ENCODE measurements at regions not wholly inside any gene's neighbourhood (a gene's known extent, or its start where the extent isn't known, plus 50 kb on each side); places are given as distances from the start of the nearest gene placed in this dataset.

DNA sequence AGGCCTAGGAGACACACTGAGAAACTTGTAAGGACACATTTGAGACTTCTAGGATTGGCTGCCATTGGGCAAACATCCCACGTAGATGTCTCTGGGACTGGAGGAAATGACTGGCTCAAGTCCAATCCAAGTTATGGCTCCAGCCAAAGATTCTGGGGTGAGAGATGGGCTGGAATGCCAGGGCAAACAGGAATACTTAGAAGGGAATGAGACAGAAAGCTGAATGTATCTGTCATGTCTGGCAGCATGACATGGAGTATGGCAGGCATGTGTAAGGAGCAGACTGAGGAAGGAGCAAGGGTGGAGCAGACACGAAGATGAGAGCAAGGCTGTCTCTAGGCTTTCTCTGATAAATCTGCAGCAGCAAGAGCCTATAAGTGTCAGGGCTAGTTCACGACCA, 209.2 kb downstream of the PHLDA1 start:
- no peaks in the 10 kb centered on the region for H3K9me3 ChIP-seq (ENCODE audit: insufficient read depth, low read length)
- no peaks in the 10 kb centered on the region for H4K20me1 ChIP-seq (ENCODE audit: insufficient read depth, low read length)
- H3K4me3 ChIP-seq (ENCODE audit: low read length): no peak overlapping the region
- no peaks in the 10 kb centered on the region for H3K79me2 ChIP-seq (ENCODE audit: low read length)
- no peak overlapping the region for H3K27ac ChIP-seq (ENCODE audit: low read length)
- H3K36me3 ChIP-seq (replicated peaks; ENCODE audit: low read depth, low read length): no peaks in the 10 kb centered on the region
- H3K4me2 ChIP-seq (ENCODE audit: low read length): no peak overlapping the region
- peaks cover 3% of the 10 kb centered on the region; the same call in 1 of the 2 replicates for H3K4me1 ChIP-seq (ENCODE audit: low read length)
- 0 out of 2 replicates have a peak, but pooled peaks cover 4% of the 10 kb centered on the region for H3K27me3 ChIP-seq (ENCODE audit: low read depth, low read length)
- H3K9ac ChIP-seq (ENCODE audit: low read length): no peak overlapping the region
- no peak overlapping the region for H2AFZ ChIP-seq (ENCODE audit: low read depth, low read length)
- no peak for TF ChIP-seq EZH2phosphoT487 (IDR thresholded peaks at IDR 0.05; ENCODE audit: low read depth)
- TF ChIP-seq, protein P1, sequence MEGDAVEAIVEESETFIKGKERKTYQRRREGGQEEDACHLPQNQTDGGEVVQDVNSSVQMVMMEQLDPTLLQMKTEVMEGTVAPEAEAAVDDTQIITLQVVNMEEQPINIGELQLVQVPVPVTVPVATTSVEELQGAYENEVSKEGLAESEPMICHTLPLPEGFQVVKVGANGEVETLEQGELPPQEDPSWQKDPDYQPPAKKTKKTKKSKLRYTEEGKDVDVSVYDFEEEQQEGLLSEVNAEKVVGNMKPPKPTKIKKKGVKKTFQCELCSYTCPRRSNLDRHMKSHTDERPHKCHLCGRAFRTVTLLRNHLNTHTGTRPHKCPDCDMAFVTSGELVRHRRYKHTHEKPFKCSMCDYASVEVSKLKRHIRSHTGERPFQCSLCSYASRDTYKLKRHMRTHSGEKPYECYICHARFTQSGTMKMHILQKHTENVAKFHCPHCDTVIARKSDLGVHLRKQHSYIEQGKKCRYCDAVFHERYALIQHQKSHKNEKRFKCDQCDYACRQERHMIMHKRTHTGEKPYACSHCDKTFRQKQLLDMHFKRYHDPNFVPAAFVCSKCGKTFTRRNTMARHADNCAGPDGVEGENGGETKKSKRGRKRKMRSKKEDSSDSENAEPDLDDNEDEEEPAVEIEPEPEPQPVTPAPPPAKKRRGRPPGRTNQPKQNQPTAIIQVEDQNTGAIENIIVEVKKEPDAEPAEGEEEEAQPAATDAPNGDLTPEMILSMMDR (IDR thresholded peaks at IDR 0.05; ENCODE audit: low read depth, low read length): no peak

DNA sequence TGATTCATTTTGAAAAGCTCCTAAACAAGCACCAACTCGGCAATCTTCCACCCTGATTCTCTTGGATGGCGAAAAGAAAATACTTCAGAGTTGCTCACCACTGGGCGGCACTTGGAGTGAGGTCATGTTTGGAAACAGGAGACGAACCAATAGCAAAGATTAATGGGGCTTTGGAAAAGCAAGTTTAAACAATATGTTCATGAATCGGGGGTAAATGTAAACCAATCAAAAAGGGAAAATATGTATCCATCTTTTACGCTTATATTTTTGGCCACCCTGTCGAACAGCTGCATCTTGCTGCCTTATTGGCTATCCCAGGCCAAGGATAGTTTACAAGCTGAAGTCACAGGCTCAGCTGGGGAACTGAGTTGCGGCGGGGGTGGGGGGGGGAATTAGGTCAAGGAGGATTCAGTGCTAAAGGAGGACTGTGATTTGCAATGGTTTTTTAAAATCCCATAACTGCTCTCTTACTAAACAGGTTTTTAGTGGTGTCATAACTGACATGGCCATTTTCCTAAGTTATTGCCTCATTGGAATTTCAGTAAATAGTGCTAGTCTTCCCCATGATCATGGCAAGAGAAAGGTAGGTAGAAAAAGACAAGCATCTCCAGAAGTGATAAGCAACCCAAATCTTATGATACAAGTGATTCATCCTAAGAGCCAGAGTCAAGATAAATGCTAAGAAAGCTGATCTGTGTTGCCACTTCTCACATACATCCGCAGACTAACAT, 210.6 kb downstream of the PHLDA1 start:
- Histone ChIP-seq H3K9ac (ENCODE audit: low read length) (no peak overlapping the region), H3K9me3 (ENCODE audit: insufficient read depth, low read length) (no peaks in the 10 kb centered on the region), H3K79me2 (ENCODE audit: low read length) (no peaks in the 10 kb centered on the region), H3K36me3 (replicated peaks; ENCODE audit: low read depth, low read length) (no peaks in the 10 kb centered on the region), H2AFZ (ENCODE audit: low read depth, low read length) (no peak overlapping the region), H4K20me1 (ENCODE audit: insufficient read depth, low read length) (no peaks in the 10 kb centered on the region), H3K27ac (ENCODE audit: low read length) (no peak overlapping the region), H3K4me1 (ENCODE audit: low read length) (peaks cover 3% of the 10 kb centered on the region; the same call in 1 of the 2 replicates), H3K4me3 (ENCODE audit: low read length) (no peak overlapping the region), H3K27me3 (ENCODE audit: low read depth, low read length) (0 out of 2 replicates have a peak, but pooled peaks cover 4% of the 10 kb centered on the region), H3K4me2 (ENCODE audit: low read length) (no peak overlapping the region)
- TF ChIP-seq, protein P1 (IDR thresholded peaks at IDR 0.05; ENCODE audit: low read depth, low read length): no peak
- no peak for TF ChIP-seq EZH2phosphoT487 (IDR thresholded peaks at IDR 0.05; ENCODE audit: low read depth)

DNA sequence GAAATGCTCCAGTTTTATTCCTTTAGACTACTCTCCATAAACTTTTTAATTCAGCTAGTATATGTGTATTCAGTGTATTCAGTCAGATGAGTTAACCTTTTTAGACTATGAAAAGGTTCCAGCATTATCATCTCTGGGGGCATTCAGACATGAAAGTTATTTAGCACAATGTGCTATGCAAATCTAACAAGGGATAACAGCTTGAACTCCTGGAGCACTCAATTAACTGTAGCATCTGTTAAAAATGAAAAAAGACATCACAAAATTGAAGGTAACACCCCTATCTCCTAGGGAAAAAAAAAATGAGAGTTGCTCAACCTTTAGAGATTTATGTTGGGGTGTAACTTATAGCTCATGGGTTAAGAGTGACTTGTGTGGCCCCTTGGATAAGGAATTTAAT, 211.5 kb downstream of the PHLDA1 start:
- Histone ChIP-seq H3K9ac (ENCODE audit: low read length) (no peak overlapping the region), H3K27ac (ENCODE audit: low read length) (no peak overlapping the region), H3K4me2 (ENCODE audit: low read length) (no peak overlapping the region), H3K4me3 (ENCODE audit: low read length) (no peak overlapping the region), H2AFZ (ENCODE audit: low read depth, low read length) (no peak overlapping the region), H3K4me1 (ENCODE audit: low read length) (peaks cover 3% of the 10 kb centered on the region; the same call in 1 of the 2 replicates), H3K27me3 (ENCODE audit: low read depth, low read length) (0 out of 2 replicates have a peak, but pooled peaks cover 8% of the 10 kb centered on the region), H3K9me3 (ENCODE audit: insufficient read depth, low read length) (no peaks in the 10 kb centered on the region), H3K79me2 (ENCODE audit: low read length) (no peaks in the 10 kb centered on the region), H4K20me1 (ENCODE audit: insufficient read depth, low read length) (no peaks in the 10 kb centered on the region), H3K36me3 (replicated peaks; ENCODE audit: low read depth, low read length) (no peaks in the 10 kb centered on the region)
- TF ChIP-seq, protein P1 (IDR thresholded peaks at IDR 0.05; ENCODE audit: low read depth, low read length): no peak
- no peak for TF ChIP-seq EZH2phosphoT487 (IDR thresholded peaks at IDR 0.05; ENCODE audit: low read depth)

DNA sequence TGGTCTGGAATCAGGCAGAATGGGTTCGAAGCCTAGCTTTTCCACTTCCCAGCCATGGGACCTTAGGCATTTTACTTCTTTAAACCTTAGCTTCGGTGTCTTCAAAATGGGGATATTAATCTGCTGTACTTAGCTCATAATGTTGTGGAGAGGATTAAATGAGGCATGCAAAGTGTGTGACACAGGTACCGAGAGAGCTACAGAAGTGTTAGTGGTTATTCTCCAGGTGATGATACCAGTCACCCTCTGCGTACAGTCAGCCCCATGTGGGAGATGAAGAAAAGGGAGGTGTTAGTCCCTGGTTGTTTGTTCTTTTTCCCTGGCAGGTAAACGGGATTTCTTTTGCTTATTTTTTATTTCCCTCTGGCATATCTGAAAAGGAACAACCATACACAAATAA, 212.1 kb downstream of the PHLDA1 start:
- H3K9me3 ChIP-seq (ENCODE audit: insufficient read depth, low read length): no peaks in the 10 kb centered on the region
- no peak overlapping the region for H3K9ac ChIP-seq (ENCODE audit: low read length)
- no peaks in the 10 kb centered on the region for H3K36me3 ChIP-seq (replicated peaks; ENCODE audit: low read depth, low read length)
- H3K4me1 ChIP-seq (ENCODE audit: low read length): peaks cover 3% of the 10 kb centered on the region; the same call in 1 of the 2 replicates
- H3K27me3 ChIP-seq (ENCODE audit: low read depth, low read length): 0 out of 2 replicates have a peak, but pooled peaks cover 8% of the 10 kb centered on the region
- H3K4me3 ChIP-seq (ENCODE audit: low read length): no peak overlapping the region
- no peak overlapping the region for H3K4me2 ChIP-seq (ENCODE audit: low read length)
- no peak for TF ChIP-seq EZH2phosphoT487 (IDR thresholded peaks at IDR 0.05; ENCODE audit: low read depth)
- TF ChIP-seq, protein P1 (IDR thresholded peaks at IDR 0.05; ENCODE audit: low read depth, low read length): no peak
- no peaks in the 10 kb centered on the region for H3K79me2 ChIP-seq (ENCODE audit: low read length)
- no peak overlapping the region for H3K27ac ChIP-seq (ENCODE audit: low read length)
- no peak overlapping the region for H2AFZ ChIP-seq (ENCODE audit: low read depth, low read length)
- no peaks in the 10 kb centered on the region for H4K20me1 ChIP-seq (ENCODE audit: insufficient read depth, low read length)
